Common myeloid progenitor, CD34-positive (primary cell): ENCODE measurements at regions not wholly inside any gene's neighbourhood (a gene's known extent, or its start where the extent isn't known, plus 50 kb on each side); places are given as distances from the start of the nearest gene placed in this dataset.
A peak's percentile ranks its signal among the peaks of the same experiment; 100 is the strongest.

ENCODE experiments used
- CTCF ChIA-PET: fragments of 350-600 bp; sonication (Branson Sonifier 250); formaldehyde crosslinking; loops from one replicate; lab custom pipeline; 2021; ENCODE audit warnings: antibody characterized with exemption; lab: Charles Lee
- POLR2A ChIA-PET: fragments of 350-600 bp; sonication (Branson Sonifier 250); formaldehyde crosslinking; loops from one replicate; lab custom pipeline; 2021; ENCODE audit warnings: antibody characterized with exemption; lab: Charles Lee
- DNase-seq, 3 donors: peaks; one replicate each; pipeline versions ENCODE4 v3.0.0 to v3.0.0-alpha.2; 2013
- H3K27ac ChIP-seq, 2 experiments: 1 replicate in 1 of 2; 2 replicates in 1 of 2; pipeline ENCODE4 v1.7.0; 2013; ENCODE audit warnings: inconsistent platforms in 2 of 2, low read length in 2 of 2, mild to moderate bottlenecking in 2 of 2, low read depth in 1 of 2, moderate library complexity in 1 of 2; ENCODE audit not compliant: severe bottlenecking in 2 of 2, insufficient read depth in 1 of 2, poor library complexity in 1 of 2
- H3K27me3 ChIP-seq, 5 experiments: replicated peaks in 2 of 5; 1 replicate in 3 of 5; 2 replicates in 2 of 5; pipeline versions ENCODE4 v1.6.1 to v1.7.0; 2013; ENCODE audit warnings: low read length in 4 of 5, mild to moderate bottlenecking in 2 of 5, moderate library complexity in 2 of 5, inconsistent platforms in 1 of 5; ENCODE audit not compliant: insufficient read depth in 5 of 5, control insufficient read depth in 4 of 5
- H3K36me3 ChIP-seq, 4 experiments: 1 replicate in 2 of 4; 2 replicates in 2 of 4; pipeline versions ENCODE4 v1.6.1 to v1.7.0; 2013; ENCODE audit warnings: low read length in 3 of 4, control low read depth in 1 of 4, mild to moderate bottlenecking in 1 of 4; ENCODE audit not compliant: control insufficient read depth in 4 of 4, insufficient read depth in 4 of 4
- H3K4me1 ChIP-seq, 4 experiments: 1 replicate in 3 of 4; 2 replicates in 1 of 4; pipeline versions ENCODE4 v1.6.1 to v1.7.1; 2013; ENCODE audit warnings: low read length in 3 of 4, mild to moderate bottlenecking in 3 of 4, control low read depth in 1 of 4, inconsistent platforms in 1 of 4, moderate library complexity in 1 of 4; ENCODE audit not compliant: control insufficient read depth in 4 of 4, insufficient read depth in 4 of 4; ENCODE audit errors: control extremely low read depth in 1 of 4
- H3K4me3 ChIP-seq, 7 experiments: 1 replicate in 4 of 7; 2 replicates in 3 of 7; pipeline versions ENCODE4 v1.5.1 to v1.7.0; 2013; ENCODE audit warnings: mild to moderate bottlenecking in 7 of 7, low read length in 6 of 7, moderate library complexity in 6 of 7, inconsistent platforms in 2 of 7, low read depth in 2 of 7, control low read depth in 1 of 7; ENCODE audit not compliant: insufficient read depth in 4 of 7, control insufficient read depth in 1 of 7; ENCODE audit errors: extremely low read depth in 1 of 7
- H3K9me3 ChIP-seq, 5 experiments: 1 replicate in 4 of 5; 2 replicates in 1 of 5; pipeline versions ENCODE4 v1.6.1 to v1.7.1; 2013; ENCODE audit warnings: low read length in 4 of 5, mild to moderate bottlenecking in 2 of 5, inconsistent platforms in 1 of 5, low read depth in 1 of 5, moderate library complexity in 1 of 5; ENCODE audit not compliant: control insufficient read depth in 4 of 5, insufficient read depth in 2 of 5; ENCODE audit errors: control extremely low read depth in 1 of 5
- WGBS: methylation state at CpG from one replicate; pipeline ENCODE4 v1.1.5; 2013; ENCODE audit not compliant: insufficient coverage; 5-methylcytosine and 5-hydroxymethylcytosine counted together

DNA sequence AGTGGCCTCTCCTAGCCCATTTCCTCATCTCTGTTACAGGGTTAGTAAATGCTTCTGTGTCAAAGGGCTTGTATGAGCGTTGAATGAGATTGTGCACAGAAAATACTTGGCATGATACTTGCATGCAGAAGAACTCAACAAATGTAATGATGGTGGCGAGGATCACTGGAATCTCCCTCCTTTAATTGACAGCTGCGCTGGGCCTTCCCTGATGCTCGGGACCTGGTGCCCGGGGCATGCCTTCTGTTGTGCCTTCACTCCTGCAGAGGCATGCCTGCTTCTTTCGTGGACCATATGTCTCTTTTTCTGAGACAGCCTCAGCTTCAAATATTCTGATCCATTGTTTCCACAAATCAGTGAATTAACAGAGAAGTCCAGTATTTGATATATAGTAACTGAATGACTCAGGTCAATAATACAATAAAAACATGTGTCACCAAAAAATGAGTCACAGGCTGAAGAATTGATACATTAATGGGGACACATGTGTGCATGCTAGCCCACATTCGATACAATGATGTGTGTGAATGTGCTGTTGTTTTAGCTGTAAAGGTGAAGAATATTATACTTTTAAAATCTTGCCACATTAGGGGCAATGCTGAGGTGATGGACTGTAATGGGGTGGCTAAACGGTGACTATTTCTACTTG, 243.3 kb upstream of the TBL1XR1 start:
- ChIA-PET POLR2A (no interaction called here), CTCF (no interaction called here)
- DNase-seq, result no peak
- Histone ChIP-seq H3K36me3 (no peaks in the 10 kb centered on the region), H3K27me3 (no peaks in the 10 kb centered on the region), H3K4me3 (no peak overlapping the region), H3K9me3 (no peaks in the 10 kb centered on the region), H3K4me1 (peaks cover 1 to 5% (median 4%) of the 10 kb centered on the region in 4 experiments), H3K27ac (no peak overlapping the region)
- WGBS, result 95% methylated on average over 6 of the region's 8 CpGs

DNA sequence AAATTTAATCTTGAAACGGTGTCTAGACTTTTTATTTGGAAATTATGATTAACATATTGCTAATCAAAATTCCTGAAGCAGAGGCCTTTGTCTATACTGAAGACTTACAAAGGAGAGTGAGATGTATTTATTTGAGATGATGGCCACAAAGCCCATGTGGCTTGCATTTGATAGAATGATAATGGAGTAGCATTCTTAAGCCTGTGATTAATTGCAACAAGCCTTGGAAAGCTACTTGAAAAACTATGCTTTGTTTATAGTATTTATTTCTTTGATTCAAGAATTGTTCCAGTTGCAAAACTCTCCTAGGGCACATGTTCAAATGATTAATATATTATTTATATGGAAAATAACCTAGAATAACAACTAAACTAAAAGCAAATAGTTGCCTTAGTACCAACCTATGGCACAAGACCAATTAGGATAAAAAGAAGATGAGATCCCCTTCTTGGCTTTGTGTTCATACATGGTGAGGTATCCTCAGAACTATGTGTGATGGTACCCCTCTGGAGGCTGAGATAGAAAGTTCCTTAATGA, 244.1 kb upstream of the TBL1XR1 start:
- Histone ChIP-seq H3K9me3 (no peaks in the 10 kb centered on the region), H3K27me3 (no peaks in the 10 kb centered on the region), H3K4me1 (peaks cover 1 to 5% (median 4%) of the 10 kb centered on the region in 4 experiments), H3K27ac (no peak overlapping the region), H3K4me3 (no peak overlapping the region), H3K36me3 (no peaks in the 10 kb centered on the region)
- ChIA-PET CTCF (no interaction called here), POLR2A (no interaction called here)
- no CpG with 5 or more reads among the region's 1 CpG for WGBS
- DNase-seq, result no peak

DNA sequence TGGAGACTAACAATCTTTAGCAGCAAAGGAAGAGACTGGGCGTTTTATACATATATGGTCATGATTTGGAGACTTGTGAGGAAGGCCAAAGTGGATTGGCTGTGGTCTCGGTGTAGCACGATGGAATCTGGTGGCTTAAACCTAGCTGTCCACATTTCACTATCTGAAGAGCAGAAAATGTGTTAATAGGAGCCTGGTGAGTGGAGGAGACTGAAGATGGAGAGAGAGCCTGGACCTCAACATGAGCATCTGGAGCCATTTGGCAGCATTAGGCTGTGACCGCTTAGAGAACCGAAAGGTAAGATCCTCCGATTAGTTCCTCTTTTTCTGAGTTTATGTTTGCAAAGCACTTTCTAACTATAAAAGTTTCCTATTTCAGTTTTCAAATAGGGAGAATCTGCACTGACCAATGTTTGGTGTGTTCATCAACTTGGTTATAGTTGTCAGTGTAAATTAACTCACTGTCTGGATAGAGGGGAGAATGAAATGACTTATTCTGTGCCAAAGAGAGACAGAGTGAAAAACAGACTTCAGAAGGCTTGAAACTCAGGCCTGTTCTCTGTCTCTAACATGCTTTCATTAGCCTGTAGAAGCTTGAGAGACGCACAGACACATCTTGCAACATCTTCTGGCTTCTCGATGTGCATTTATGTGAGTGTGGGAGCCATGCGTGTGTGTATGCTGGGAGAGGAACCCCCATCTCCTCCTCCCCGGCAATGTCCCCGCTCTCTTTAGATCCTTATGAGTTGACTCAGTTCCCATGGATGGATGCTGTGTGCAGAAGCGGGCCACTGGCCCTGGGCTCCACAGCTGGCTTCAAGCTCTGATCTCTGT, 244.7 kb upstream of the TBL1XR1 start:
- Histone ChIP-seq H3K36me3 (no peaks in the 10 kb centered on the region), H3K27ac (no peak overlapping the region), H3K4me3 (no peak overlapping the region), H3K4me1 (peaks cover 1 to 5% (median 4%) of the 10 kb centered on the region in 4 experiments), H3K27me3 (no peaks in the 10 kb centered on the region), H3K9me3 (no peaks in the 10 kb centered on the region)
- 73% methylated on average over 11 of the region's 12 CpGs for WGBS
- DNase-seq, result peak; percentile 39 to 88 (median 83)
- ChIA-PET POLR2A (no interaction called here), CTCF (no interaction called here)

GRCh38 chr3:177443469-177443868, 246.2 kb upstream of the TBL1XR1 start:
- Histone ChIP-seq H3K9me3 (no peaks in the 10 kb centered on the region), H3K36me3 (no peaks in the 10 kb centered on the region), H3K27me3 (no peaks in the 10 kb centered on the region), H3K4me3 (no peak overlapping the region), H3K4me1 (peaks cover 3 to 8% (median 5%) of the 10 kb centered on the region in 4 experiments), H3K27ac (no peak overlapping the region)
- POLR2A ChIA-PET, result no interaction called here
- no peak for DNase-seq
- 96% methylated on average over 3 of the region's 3 CpGs for WGBS
- CTCF ChIA-PET, result no interaction called here

- Histone ChIP-seq H3K36me3 (no peaks in the 10 kb centered on the region), H3K27ac (no peak overlapping the region), H3K9me3 (no peaks in the 10 kb centered on the region), H3K4me1 (peaks cover 9 to 19% (median 14%) of the 10 kb centered on the region in 4 experiments), H3K4me3 (no peak overlapping the region), H3K27me3 (no peaks in the 10 kb centered on the region)
- ChIA-PET CTCF (no interaction called here), POLR2A (interaction anchor here (0.7 kb wide), 2 partner anchors 355 to 876 kb away, joined by 3 to 4 read pairs; no protein-coding TSS in a partner anchor)
- WGBS, result 100% methylated on average over 1 of the region's 1 CpG
- DNase-seq, result no peak
Measured at GRCh38 chr3:177444696-177445095, 247.4 kb upstream of the TBL1XR1 start.

GRCh38 chr3:177445549-177445948, 248.3 kb upstream of the TBL1XR1 start:
- Histone ChIP-seq H3K27me3 (no peaks in the 10 kb centered on the region), H3K4me3 (no peak overlapping the region), H3K27ac (no peak overlapping the region), H3K9me3 (no peaks in the 10 kb centered on the region), H3K36me3 (no peaks in the 10 kb centered on the region), H3K4me1 (peaks cover 9 to 27% (median 20%) of the 10 kb centered on the region in 4 experiments)
- ChIA-PET POLR2A (no interaction called here), CTCF (interaction anchor here (1.0 kb wide), 1 partner anchor 52 kb away, joined by 3 read pairs; no protein-coding TSS in a partner anchor)
- no peak for DNase-seq

- WGBS, result 92% methylated on average over 4 of the region's 6 CpGs
- peaks cover 9 to 27% (median 20%) of the 10 kb centered on the region in 4 experiments for H3K4me1 ChIP-seq
- CTCF ChIA-PET, result interaction anchor here (1.0 kb wide), 1 partner anchor 51 kb away, joined by 3 read pairs; no protein-coding TSS in a partner anchor
- no peaks in the 10 kb centered on the region for H3K36me3 ChIP-seq
- POLR2A ChIA-PET, result no interaction called here
- DNase-seq, result no peak
- no peak overlapping the region for H3K4me3 ChIP-seq
- no peaks in the 10 kb centered on the region for H3K9me3 ChIP-seq
- no peak overlapping the region for H3K27ac ChIP-seq
- H3K27me3 ChIP-seq, result no peaks in the 10 kb centered on the region
Measured at GRCh38 chr3:177446165-177446601, 248.9 kb upstream of the TBL1XR1 start.
